ENCODE measurements at regions not wholly inside any gene's neighbourhood (a gene's known extent, or its start where the extent isn't known, plus 50 kb on each side); places are given as distances from the start of the nearest gene placed in this dataset.
"Not testable (repeated sequence)": the region's sequence is repeated elsewhere in the genome, so short reads cannot be mapped to it uniquely, and the experiment has no call there.

DNA sequence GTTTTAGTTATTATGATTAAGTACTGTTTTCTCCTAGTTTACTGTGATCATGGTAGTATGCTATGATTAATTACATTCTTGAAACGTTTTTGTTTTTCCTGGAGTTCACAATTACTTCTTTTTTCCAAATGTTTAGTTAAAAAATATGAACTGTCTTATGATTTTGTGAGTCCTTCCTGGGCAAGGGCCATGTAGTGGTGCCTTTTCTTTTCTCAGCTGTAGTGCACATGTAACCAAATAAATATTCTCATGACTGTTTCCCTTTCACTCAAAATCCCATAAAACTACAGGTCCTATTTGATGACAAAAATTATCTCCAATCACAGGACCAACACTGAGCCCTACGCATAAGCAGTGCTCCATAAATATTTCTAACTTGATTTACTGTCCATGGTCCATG, 118.9 kb upstream of the EGR2 start:
- no peak for DNase-seq (ENCODE audit: low read depth in 2 of 3, low spot score in 2 of 3)

DNA sequence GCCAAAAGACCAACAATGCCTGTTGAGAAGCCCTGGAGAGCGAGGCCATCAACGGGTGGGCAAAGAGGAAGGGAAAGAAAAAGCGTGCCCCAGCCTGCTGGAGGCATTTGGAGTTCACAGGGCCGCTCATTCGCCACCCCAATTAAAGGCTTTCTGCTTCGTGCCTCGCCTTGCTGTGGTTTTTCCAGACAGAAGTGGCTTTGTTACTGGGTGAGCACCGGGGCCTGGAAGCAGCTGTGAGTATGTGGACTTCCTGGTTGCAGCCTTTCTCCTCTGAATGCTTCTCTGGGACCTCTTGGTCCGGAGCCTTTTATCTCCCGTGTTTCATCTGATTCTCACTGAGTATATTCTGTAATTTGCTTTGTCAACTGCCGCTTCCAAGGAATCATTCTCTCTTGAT, 118.1 kb upstream of the EGR2 start:
- peak in 1 of 3 donors; percentile 11 for DNase-seq (ENCODE audit: low read depth in 2 of 3, low spot score in 2 of 3)

- DNase-seq (ENCODE audit: low read depth in 2 of 3, low spot score in 2 of 3): not testable (repeated sequence)
Observed at GRCh38 chr10:62928763-62929162, 112.6 kb upstream of the EGR2 start.

DNA sequence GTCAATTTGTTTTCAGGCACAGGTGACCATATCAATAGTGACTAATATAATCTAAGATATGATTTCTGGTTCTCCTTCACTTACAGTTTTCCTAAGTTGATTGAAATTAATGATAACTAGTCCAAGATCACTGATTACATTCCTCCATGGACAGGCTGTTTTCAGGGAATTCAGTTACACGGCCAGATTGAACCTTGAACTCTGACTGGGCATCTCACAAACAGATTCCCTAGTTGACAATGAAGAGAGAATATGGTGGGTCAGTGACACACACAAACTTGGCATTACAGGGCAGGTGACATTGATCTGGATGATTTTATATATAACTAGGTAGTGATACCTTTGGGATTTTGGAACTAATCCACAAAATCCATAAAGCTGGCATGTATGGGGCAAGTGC, 110.2 kb upstream of the EGR2 start:
- no peak for DNase-seq (ENCODE audit: low read depth in 2 of 3, low spot score in 2 of 3)

- DNase-seq (ENCODE audit: low read depth in 2 of 3, low spot score in 2 of 3): no peak
Observed at GRCh38 chr10:62924344-62924748, 108.2 kb upstream of the EGR2 start.

DNA sequence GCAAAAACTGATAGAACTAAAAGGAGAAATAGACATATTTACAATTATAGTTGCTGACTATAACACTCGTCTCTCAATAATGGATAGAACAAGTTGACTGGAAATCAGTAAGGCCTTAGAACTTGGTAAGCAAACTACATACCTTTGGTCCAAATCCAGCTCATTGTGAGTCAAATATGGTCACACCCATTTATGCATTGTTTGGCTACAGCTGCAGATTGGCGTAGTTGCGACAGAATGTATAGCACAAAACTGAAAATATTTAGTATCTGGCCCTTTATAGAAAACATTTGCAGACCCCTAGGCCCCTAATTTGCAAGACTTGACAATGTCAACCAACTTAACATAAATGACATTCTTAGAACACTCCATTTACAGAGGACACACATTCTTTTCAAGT, 103.6 kb upstream of the EGR2 start:
- no peak for DNase-seq (ENCODE audit: low read depth in 2 of 3, low spot score in 2 of 3)

DNA sequence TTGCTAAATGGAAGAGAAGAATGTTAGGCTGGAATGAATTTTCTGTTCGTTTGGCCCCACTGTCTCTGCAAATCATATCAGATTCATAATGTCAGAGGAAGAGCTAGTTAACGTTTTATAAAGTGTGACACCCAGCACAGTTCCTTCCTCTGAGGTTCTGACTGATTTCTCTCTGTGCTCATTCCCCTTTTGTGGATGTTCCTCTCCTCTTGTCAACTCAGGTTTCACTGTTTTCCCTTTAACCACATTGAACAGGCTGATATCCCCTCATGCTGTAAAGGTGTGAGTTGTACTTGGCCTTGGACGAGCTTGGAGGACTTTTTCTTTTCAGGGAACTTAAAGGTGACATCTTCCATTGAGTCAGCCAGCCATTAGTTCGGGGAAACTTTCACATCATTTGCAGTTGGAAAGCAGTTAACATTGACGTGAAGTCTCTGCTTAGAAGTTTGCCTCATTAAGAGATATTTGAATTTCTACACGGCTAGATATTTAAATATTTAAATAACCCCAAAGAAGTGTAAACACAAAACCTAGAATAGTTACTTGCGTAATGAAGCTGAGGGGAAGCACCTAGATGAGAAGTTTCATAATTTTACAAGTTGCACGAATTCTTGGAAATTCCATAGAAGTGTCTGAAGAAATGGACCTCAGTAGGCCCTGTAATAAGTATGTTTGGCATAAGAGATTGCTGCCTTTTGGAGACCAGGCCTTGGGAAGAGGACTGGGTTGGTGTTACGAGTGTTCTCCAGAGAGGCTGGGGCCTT, 101.5 kb upstream of the EGR2 start:
- no peak for DNase-seq (ENCODE audit: low read depth in 2 of 3, low spot score in 2 of 3)

DNA sequence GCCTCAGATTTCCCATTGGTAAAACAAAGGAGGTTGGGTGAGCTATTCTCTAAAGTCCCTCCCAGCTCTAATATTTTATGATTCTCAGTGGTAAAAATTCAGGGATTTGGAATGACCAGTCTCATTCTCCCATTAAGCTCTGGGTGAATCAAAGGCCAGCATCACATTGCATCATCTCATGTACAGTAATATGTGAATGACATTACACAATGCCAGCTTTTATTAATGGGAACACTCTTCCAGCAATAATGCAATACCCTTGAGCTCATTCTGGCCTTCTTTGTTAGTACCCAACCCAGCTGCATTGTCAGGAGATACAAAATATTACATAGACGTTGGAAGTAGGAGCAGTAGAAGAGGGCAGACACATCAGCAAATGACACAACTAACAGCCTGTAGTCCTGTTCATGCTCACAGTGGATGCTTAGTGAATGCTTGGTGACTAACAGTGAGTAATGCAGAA, 100.0 kb upstream of the EGR2 start:
- no peak for DNase-seq (ENCODE audit: low read depth in 2 of 3, low spot score in 2 of 3)

- DNase-seq (ENCODE audit: low read depth in 2 of 3, low spot score in 2 of 3): no peak
Observed at GRCh38 chr10:62915158-62915557, 99.0 kb upstream of the EGR2 start.

GRCh38 chr10:62912086-62912485, 95.9 kb upstream of the EGR2 start:
- DNase-seq (ENCODE audit: low read depth in 2 of 3, low spot score in 2 of 3): no peak

- no peak for DNase-seq (ENCODE audit: low read depth in 2 of 3, low spot score in 2 of 3)
Observed at GRCh38 chr10:62911210-62911963, 95.2 kb upstream of the EGR2 start.

- no peak for DNase-seq (ENCODE audit: low read depth in 2 of 3, low spot score in 2 of 3)
Observed at GRCh38 chr10:62907470-62908212, 91.5 kb upstream of the EGR2 start.

- DNase-seq (ENCODE audit: low read depth in 2 of 3, low spot score in 2 of 3): no peak
Observed at GRCh38 chr10:62904281-62904875, 88.2 kb upstream of the EGR2 start.

- no peak for DNase-seq (ENCODE audit: low read depth in 2 of 3, low spot score in 2 of 3)
Observed at GRCh38 chr10:62903828-62904227, 87.7 kb upstream of the EGR2 start.

DNA sequence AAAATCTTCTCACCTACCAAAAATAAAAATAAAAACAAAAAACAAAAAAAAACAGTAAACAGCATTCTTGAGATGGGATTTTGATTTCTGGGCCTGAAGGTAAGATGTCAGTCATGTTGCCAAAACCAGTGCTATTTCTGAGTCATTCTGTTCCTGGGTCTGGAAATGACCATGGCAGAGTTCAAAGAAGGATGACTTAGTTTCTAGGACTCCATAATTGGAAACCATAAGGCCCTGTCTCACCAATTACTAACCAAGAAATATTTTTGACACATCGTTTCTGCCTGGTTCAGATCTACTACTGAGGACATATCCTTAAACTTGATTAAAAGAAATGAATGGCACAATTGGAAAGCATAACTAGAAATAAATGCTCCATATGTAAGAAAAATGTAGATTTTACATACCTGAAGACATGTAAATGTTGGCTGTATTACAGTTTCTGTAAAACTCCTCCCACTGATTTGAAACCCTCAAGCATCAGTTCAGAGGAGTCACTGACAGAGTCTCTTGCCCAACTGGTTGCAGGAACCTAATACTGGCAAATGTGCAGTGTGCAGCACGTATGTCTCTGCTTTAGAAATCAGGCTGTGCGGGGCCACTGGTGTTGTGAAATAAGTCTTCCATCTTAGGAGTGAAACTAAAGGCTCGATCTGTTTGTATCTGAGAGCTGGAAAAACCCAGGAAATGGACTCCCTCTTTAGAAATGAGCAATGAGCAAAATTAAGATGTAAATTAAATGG, 84.8 kb upstream of the EGR2 start:
- no peak for DNase-seq (ENCODE audit: low read depth in 2 of 3, low spot score in 2 of 3)

GRCh38 chr10:62899311-62899710, 83.1 kb upstream of the EGR2 start:
- DNase-seq (ENCODE audit: low read depth in 2 of 3, low spot score in 2 of 3): no peak

- no peak for DNase-seq (ENCODE audit: low read depth in 2 of 3, low spot score in 2 of 3)
Observed at GRCh38 chr10:62895063-62895462, 78.9 kb upstream of the EGR2 start.

DNA sequence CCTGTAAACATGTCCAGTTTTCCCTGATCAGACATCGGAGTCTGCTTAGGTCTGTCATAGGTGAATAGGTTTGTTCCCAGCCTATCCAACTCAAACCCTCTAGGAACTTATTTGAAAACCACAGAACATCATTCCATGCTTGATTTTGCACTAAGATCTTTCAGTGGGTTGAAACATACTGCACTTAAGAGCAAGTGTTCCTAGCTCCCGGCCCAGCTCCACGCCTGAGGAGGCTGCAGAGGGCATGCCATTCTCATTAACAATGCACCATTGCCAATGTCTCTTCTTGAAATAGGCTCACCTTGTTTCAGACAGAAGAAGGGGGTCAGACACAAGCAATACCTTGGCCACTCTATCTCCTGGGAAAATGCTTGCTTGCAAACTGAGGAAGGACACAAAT, 78.0 kb upstream of the EGR2 start:
- DNase-seq (ENCODE audit: low read depth in 2 of 3, low spot score in 2 of 3): no peak

GRCh38 chr10:62893036-62893435, 76.9 kb upstream of the EGR2 start:
- no peak for DNase-seq (ENCODE audit: low read depth in 2 of 3, low spot score in 2 of 3)

DNA sequence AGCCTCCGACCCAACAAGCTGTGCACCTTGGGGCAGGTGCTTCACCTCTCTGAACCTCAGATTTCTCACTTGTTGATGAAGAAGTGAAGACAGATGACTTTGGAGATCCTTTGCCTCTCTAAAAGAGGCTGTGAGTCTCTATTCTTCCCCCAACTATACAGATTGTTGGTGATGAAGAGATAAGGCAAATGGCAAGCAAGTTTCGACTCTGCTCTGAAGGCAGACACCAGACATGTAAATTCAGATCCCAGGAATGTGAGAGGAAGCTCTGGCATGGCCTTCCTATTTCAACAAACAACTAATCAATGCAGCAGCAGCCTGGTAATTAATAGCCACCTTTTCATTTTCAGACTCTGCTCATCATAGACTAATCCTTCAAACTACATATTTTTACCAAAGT, 74.2 kb upstream of the EGR2 start:
- no peak for DNase-seq (ENCODE audit: low read depth in 2 of 3, low spot score in 2 of 3)

Measured in hematopoietic multipotent progenitor cell (in vitro differentiated cells).